T47D (cell line): ENCODE measurements at regions not wholly inside any gene's neighbourhood (a gene's known extent, or its start where the extent isn't known, plus 50 kb on each side); places are given as distances from the start of the nearest gene placed in this dataset.
"Not testable (repeated sequence)": the region's sequence is repeated elsewhere in the genome, so short reads cannot be mapped to it uniquely, and the experiment has no call there.

Experiments used
- DNase-seq, 2 experiments: peaks; one replicate each; pipeline versions ENCODE4 v3.0.0 to v3.0.0-alpha.2; 2011 to 2012; ENCODE audit warnings: low read depth in 1 of 2, low spot score in 1 of 2
- JUND ChIP-seq: IDR thresholded peaks from 2 replicates; pipeline ENCODE4 v1.6.1; 2012; ENCODE audit warnings: low read depth
- in situ Hi-C: cut with HindIII; loops from 2 replicates; pipeline ENCODE4 v1.10.0; 2016; ENCODE audit warnings: low sequenced_read_pairs, low pct_unique_long_range_greater_than_20kb

DNA sequence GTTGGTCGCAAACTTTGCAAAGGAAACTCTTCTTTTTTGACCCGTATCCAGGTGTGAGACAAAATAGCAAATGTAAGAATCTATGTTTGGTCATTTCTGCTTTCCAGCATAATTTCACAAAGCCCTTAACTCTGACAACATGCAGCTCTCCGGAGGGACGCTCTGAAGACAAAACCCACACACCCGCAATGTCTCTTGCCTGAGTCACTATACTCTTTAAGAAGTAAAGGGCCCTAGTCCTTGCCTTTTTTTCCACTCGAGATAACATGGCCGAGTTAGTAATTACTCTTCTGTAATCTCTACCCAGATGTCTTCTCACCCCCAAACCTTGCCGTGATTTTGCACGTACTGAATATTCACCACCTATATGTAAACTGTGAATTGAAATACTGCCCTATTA lies 115.7 kb upstream of the ADAMTS9 start:
- in situ Hi-C loops: no loop called here
- TF ChIP-seq JUND: no peak
- no peak for DNase-seq

DNA sequence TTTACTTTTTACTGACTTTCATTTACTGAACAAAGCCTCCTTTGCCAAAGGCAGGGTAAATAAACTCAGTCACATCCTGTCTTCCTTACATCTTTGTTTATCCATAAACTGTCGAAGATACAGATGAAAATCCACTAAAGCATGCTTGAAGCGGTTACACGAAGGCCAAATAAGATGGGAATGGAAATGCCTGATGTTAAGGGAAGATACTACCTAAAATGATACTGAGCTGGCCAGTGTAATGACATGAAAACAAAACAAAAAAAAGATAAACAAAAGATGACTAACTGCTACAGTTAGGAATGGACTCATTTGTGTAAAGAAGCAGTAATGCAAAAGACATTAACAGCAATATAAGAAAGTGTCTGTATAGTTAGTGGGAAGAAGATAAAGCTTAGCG lies 114.7 kb upstream of the ADAMTS9 start:
- no peak for DNase-seq
- in situ Hi-C loops: no loop called here
- no peak for TF ChIP-seq JUND

DNA sequence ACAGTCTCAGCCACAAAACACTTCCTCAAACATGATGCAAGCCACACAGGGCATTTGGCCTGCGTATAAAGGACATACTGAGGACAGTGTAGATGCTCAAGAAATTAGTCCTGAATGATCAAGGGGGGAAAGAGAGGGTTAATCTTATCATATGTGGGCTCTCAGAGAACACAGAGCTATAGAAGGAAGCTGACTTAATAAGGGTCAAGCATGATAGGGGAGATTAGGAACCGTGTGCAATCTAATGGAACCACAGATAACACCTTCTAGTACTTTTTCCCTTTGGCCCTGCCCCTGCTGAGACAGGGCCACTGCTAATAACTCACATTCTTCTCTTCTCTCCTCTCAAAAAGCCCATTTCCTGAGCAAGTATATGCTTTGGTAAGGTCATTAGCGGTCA lies 114.1 kb upstream of the ADAMTS9 start:
- in situ Hi-C loops: no loop called here
- no peak for DNase-seq
- no peak for TF ChIP-seq JUND

DNA sequence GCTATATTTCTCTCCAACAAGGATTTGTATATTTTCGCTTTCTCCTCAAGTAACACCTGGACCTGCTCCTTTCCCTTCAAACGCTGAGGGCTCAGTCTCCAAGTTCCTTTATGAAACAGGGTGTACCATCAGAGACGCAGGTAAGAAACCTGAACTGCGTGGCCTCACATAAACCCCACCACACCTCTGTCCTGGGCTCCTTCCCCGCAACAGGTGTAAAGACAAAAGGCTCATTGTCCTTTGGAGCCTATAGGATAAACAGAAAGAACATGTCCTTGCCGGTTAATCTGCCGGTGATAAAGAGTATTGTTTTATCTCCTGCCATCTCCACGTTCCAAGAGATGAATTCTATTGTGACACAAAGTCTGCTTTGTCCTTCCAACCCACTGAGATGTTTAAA lies 111.8 kb upstream of the ADAMTS9 start:
- TF ChIP-seq JUND: no peak
- DNase-seq: no peak
- in situ Hi-C loops: no loop called here

DNA sequence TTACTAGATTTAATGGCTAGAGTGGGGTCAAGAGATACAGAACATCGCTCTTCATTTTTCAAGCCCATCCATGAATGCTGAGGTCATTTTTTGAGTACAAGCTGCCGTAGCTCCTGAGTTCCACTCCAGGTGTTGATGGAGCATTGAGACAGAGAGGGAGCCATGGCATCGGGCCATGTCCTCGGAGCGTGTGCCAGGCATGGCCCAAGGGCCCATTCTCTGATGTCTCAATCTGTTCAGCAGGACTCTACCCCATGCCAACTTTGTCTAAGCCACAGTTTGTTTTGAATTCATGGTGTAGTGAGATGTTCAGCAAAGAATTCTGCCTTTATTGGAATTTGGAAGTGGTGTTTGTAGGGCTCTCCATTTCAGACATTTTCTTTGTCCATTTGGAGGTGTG lies 110.5 kb upstream of the ADAMTS9 start:
- in situ Hi-C loops: no loop called here
- no peak for DNase-seq
- TF ChIP-seq JUND: no peak

DNA sequence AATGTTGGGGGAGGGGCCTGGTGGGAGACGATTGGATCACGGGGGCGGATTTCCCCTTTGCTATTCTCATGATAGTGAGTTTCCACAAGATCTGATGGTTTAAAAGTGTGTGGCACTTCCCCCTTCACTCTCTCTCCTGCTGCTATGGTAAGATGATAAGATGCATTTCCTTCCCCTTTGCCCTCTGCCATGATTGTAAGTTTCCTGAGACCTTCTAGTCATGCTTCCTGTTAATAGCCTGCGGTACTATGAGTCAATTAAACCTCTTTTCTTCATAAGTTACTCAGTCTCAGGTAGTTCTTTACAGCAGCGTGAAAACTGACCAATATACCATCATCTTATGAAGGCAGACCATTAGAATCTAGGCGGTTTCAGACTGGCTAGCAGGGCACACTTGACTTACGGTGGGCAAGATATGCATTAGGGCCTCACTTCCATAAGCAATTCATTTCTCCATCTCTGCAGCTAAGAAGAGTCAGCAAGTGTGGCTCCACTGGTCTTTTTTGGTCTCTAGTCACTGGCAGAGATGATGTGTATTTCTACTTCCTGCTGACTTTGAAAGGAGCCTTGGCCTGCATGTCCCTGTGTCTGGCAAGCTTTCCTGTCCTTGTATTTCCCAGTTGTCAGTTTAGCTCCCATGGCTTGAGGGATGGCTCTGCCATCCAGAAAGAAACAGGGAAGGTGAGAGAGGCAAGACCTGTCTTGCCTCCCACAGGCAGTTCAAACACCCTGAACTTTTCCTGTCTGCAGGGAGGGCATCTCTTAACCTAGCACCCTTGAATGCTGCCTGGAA lies 109.0 kb upstream of the ADAMTS9 start:
- in situ Hi-C loops: no loop called here
- DNase-seq: no peak
- no peak for TF ChIP-seq JUND

DNA sequence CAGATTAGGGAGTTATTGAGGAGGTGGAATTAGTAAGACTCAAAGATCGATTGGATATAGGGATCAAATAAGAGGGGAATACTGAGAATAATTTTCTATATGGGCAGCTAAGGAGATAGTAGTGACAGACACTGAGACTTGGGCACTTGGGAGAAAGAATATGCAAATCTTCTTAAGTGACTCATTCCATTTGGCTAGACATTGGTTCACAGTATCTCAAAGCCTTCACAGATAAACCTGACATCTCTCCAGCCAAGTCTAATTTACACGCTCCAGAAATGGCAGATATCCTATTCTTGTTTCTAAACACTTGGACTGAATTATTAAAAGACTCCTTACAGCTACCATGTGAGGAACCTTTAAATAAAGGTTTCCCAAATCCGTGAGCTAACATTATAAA lies 104.6 kb upstream of the ADAMTS9 start:
- in situ Hi-C loops: no loop called here
- DNase-seq: no peak
- no peak for TF ChIP-seq JUND

DNA sequence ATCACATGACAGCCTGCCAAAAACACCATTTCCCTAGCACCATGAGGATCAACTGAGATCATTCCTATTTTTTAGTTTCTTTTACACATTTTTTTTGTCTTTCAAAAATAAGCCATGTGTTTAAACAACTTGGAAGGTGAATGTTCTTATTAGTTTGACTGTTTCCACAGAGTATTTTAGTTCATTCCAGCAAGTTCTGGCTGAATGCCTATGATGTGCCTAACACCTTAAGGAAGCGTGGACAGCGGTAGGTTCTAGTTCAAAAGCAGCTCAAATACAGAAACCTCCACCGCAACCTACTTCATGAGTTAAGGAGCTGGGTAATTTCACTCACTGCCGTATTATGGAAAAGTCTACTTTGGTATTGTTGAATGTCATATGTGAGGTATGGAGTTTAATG lies 101.3 kb upstream of the ADAMTS9 start:
- in situ Hi-C loops: no loop called here
- TF ChIP-seq JUND: no peak
- no peak for DNase-seq

DNA sequence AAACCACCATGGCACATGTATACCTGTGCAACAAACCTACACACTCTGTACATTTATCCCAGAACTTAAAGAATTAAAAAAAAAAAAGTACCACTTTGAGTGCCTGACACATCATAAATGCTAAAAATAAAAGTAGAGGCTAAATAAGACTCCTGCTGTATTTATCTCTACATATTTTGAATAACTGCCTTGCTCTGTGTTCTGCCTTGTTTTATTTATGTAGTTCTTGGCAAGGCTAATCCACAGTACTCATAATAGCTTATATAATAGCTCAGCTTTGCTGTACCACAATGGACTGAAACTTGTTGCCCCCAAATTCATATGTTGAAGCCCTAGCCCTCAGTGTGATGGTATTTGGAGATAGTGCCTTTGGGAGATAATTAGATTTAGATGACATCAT lies 95.4 kb upstream of the ADAMTS9 start:
- no peak for DNase-seq
- no peak for TF ChIP-seq JUND
- in situ Hi-C loops: no loop called here

DNA sequence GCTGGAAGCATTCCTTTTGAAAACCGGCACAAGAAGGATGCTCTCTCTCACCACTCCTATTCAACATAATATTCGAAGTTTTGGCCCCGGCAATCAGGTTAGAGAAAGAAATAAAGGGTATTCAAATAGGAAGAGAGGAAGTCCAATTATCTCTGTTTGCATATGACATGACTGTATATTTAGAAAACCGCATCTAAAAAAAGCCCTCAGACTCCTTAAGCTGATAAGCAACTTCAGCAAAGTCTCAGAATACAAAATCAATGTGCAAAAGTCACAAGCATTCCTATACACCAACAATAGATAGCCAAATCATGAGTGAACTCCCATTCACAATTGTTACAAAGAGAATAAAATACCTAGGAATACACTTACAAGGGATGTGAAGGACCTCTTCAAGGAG lies 93.1 kb upstream of the ADAMTS9 start:
- in situ Hi-C loops, DNase-seq: not testable (repeated sequence)

DNA sequence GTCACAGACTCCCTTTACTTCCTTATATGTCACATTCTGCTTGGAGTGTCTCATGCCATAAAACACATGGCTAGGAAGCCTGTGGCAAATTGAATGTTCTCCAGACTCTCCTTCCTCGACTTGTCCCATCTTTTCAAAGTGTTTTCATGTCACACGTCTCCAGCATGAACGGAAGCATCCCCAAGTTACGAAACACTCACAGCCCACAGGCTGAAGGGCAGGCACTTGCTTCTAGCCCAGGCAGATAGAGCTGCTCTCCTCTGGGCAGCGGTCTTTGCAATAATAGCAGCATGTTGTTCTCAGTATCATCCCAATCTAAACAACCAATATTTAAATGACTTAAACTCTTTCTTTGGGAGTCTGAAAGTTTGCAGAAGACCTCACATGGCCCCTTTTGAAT lies 85.3 kb upstream of the ADAMTS9 start:
- in situ Hi-C loops: no loop called here
- no peak for DNase-seq
- TF ChIP-seq JUND: no peak

DNA sequence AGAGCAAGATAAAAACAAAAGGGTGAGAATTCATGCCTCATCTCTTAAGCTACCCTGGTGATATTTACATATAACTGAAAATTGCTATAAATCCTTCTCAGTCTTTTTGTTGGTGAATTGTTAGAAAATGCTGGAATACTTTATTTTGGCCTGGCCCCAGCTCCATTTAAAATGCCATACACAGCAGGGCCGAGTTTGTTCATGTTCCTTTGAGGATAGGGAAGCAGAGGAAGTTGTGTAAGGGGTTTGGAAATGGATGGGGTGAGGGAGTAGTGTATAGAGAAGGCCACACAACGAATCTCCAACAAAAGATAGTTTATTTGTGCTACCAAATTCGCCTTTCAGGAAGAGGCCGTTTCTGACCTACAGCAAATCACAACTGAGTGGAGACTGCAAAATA lies 78.6 kb upstream of the ADAMTS9 start:
- DNase-seq: no peak
- no peak for TF ChIP-seq JUND
- in situ Hi-C loops: no loop called here

DNA sequence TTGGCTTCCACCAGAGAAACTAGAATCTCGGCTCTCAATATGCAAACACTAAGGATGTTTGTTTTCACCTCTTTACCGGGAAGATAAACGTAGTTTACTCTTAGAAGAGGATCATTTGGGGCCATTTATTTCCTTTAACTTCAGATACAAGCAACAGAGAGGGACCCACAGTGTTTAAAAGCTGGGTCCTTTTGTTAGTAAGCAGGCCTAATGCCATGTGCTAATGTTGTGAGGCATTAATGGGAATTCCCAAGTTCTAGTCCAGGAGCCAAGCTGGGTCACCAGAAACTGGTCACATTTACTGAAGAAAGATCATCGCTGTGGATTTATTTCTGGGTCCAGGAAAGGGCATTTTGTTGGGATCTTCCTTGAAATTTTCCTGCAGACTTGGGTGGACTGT lies 78.1 kb upstream of the ADAMTS9 start:
- in situ Hi-C loops: no loop called here
- no peak for DNase-seq
- no peak for TF ChIP-seq JUND

DNA sequence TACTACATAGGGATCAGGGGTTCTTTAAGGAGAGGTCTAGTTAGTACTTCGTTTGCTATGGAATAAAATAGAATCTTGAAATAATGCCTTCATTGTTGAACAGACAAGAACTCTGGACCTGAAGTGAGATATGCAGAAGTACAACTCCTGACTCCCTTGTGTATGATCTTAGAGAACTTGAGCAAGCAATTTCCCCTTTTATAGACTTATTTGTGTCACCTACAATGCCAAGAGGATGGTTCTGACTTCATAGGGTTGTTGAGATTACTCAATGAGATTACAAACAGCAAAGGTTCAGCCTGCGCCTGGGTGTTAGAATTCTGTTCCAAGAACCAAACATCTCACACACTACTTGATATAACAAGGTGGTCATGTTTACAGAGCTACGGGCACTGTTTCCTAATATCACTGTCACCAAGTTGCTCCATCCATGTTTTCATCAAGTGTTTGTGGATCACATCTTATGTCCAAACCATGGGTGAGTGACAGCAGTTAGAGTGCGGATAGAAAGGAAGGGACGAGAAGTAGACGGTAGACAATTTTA lies 76.7 kb upstream of the ADAMTS9 start:
- no peak for DNase-seq
- TF ChIP-seq JUND: no peak
- in situ Hi-C loops: no loop called here
